ENCODE measurements at regions not wholly inside any gene's neighbourhood (a gene's known extent, or its start where the extent isn't known, plus 50 kb on each side); places are given as distances from the start of the nearest gene placed in this dataset.

GRCh38 chr17:70796757-70797156, 627.4 kb downstream of the KCNJ2 start:
- TF ChIP-seq CTCF (conservative IDR thresholded peaks at IDR 0.05 in 1 of 2, IDR thresholded peaks at IDR 0.05 in 1 of 2; ENCODE audit: extremely low read depth in 1 of 2, insufficient read depth in 1 of 2, low read depth in 1 of 2, low read length in 2 of 2) (no peak), EZH2 (IDR thresholded peaks at IDR 0.05; ENCODE audit: borderline replicate concordance, low read length) (no peak)

Measured in mammary epithelial cell (primary cell).